ENCODE measurements at regions not wholly inside any gene's neighbourhood (a gene's known extent, or its start where the extent isn't known, plus 50 kb on each side); places are given as distances from the start of the nearest gene placed in this dataset.
A peak's percentile ranks its signal among the peaks of the same experiment; 100 is the strongest.

GRCh38 chr10:47143473-47143872 is 156.5 kb upstream of the GDF10 start:
- no peak for DNase-seq (ENCODE audit: low spot score)

- DNase-seq (ENCODE audit: low spot score), result no peak
These were observed 155.5 kb upstream of the GDF10 start for GRCh38 chr10:47144525-47144924.

GRCh38 chr10:47145290-47145934 is 154.6 kb upstream of the GDF10 start:
- DNase-seq (ENCODE audit: low spot score), result no peak

- DNase-seq (ENCODE audit: low spot score), result no peak
These were observed 153.4 kb upstream of the GDF10 start for GRCh38 chr10:47146572-47146971.

- no peak for DNase-seq (ENCODE audit: low spot score)
These were observed 152.8 kb upstream of the GDF10 start for GRCh38 chr10:47147186-47147585.

- no peak for DNase-seq (ENCODE audit: low spot score)
These were observed 149.4 kb upstream of the GDF10 start for GRCh38 chr10:47150581-47150980.

- no peak for DNase-seq (ENCODE audit: low spot score)
These were observed 148.1 kb upstream of the GDF10 start for GRCh38 chr10:47151920-47152319.

GRCh38 chr10:47152861-47153349 is 147.1 kb upstream of the GDF10 start:
- DNase-seq (ENCODE audit: low spot score), result peak; percentile 44

- DNase-seq (ENCODE audit: low spot score), result no peak
These were observed 145.2 kb upstream of the GDF10 start for GRCh38 chr10:47154762-47155161.

GRCh38 chr10:47156873-47157272 is 143.1 kb upstream of the GDF10 start:
- no peak for DNase-seq (ENCODE audit: low spot score)

- no peak for DNase-seq (ENCODE audit: low spot score)
These were observed 141.6 kb upstream of the GDF10 start for GRCh38 chr10:47158116-47159071.

- DNase-seq (ENCODE audit: low spot score), result no peak
These were observed 140.4 kb upstream of the GDF10 start for GRCh38 chr10:47159361-47160260.

GRCh38 chr10:47160261-47160908 is 139.6 kb upstream of the GDF10 start:
- no peak for DNase-seq (ENCODE audit: low spot score)

- no peak for DNase-seq (ENCODE audit: low spot score)
These were observed 139.0 kb upstream of the GDF10 start for GRCh38 chr10:47160967-47161366.

GRCh38 chr10:47161465-47161864 is 138.5 kb upstream of the GDF10 start:
- DNase-seq (ENCODE audit: low spot score), result no peak

GRCh38 chr10:47164126-47164799 is 135.7 kb upstream of the GDF10 start:
- peak; percentile 87 for DNase-seq (ENCODE audit: low spot score)

- peak; percentile 44 for DNase-seq (ENCODE audit: low spot score)
These were observed 135.2 kb upstream of the GDF10 start for GRCh38 chr10:47164800-47165128.

GRCh38 chr10:47165168-47165710 is 134.8 kb upstream of the GDF10 start:
- no peak for DNase-seq (ENCODE audit: low spot score)

- DNase-seq (ENCODE audit: low spot score), result peak; percentile 68
These were observed 134.1 kb upstream of the GDF10 start for GRCh38 chr10:47165711-47166404.

- no peak for DNase-seq (ENCODE audit: low spot score)
These were observed 133.6 kb upstream of the GDF10 start for GRCh38 chr10:47166405-47166777.

Data from H4 (cell line).